ENCODE measurements at regions not wholly inside any gene's neighbourhood (a gene's known extent, or its start where the extent isn't known, plus 50 kb on each side); places are given as distances from the start of the nearest gene placed in this dataset.

GRCh38 chr17:20948984-20949777 is 93.6 kb downstream of the USP22 start:
- peaks cover 13% of the 10 kb centered on the region for H3K36me3 Mint-ChIP-seq (ENCODE audit: low read depth)
- H3K9me3 Mint-ChIP-seq: peaks cover 2% of the 10 kb centered on the region
- TF ChIP-seq, protein P1, sequence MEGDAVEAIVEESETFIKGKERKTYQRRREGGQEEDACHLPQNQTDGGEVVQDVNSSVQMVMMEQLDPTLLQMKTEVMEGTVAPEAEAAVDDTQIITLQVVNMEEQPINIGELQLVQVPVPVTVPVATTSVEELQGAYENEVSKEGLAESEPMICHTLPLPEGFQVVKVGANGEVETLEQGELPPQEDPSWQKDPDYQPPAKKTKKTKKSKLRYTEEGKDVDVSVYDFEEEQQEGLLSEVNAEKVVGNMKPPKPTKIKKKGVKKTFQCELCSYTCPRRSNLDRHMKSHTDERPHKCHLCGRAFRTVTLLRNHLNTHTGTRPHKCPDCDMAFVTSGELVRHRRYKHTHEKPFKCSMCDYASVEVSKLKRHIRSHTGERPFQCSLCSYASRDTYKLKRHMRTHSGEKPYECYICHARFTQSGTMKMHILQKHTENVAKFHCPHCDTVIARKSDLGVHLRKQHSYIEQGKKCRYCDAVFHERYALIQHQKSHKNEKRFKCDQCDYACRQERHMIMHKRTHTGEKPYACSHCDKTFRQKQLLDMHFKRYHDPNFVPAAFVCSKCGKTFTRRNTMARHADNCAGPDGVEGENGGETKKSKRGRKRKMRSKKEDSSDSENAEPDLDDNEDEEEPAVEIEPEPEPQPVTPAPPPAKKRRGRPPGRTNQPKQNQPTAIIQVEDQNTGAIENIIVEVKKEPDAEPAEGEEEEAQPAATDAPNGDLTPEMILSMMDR (conservative IDR thresholded peaks at IDR 0.05): no peak
- H3K27me3 Mint-ChIP-seq (ENCODE audit: low read depth): no peaks in the 10 kb centered on the region
- H3K27ac Mint-ChIP-seq (ENCODE audit: unreplicated experiment): no peak overlapping the region
- H3K4me3 Mint-ChIP-seq: no peak overlapping the region
- no peak for DNase-seq (ENCODE audit: low read depth, low spot score)
- peaks cover 12% of the 10 kb centered on the region for H3K4me1 Mint-ChIP-seq
